ENCODE measurements at regions not wholly inside any gene's neighbourhood (a gene's known extent, or its start where the extent isn't known, plus 50 kb on each side); places are given as distances from the start of the nearest gene placed in this dataset.

DNA sequence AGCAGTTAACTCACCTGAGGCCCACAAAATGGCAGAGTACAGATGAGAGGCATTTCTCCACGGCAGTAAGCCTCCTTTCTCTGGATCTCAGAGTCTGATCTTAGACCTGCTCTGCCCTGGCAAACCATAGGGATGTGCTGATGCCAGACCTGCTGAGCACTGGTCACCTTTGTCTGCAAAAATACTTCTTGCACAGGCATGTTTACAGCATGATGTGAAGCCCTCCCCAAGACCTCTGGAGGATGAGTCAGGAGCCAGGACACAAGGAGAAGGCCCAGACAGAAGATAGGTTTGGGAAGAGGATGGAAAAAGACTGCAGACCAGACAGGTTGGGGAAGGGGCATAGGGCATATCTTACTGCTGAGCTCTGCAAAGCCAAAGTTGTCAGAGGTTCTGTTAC is 426.6 kb downstream of the PMP22 start:
- H3K9me3 ChIP-seq (ENCODE audit: low read length): peaks cover 2% of the 10 kb centered on the region
- no peaks in the 10 kb centered on the region for H3K36me3 ChIP-seq (ENCODE audit: insufficient read depth, low read length)
- H3K4me3 ChIP-seq (ENCODE audit: low read length): no peak overlapping the region
- H3K4me1 ChIP-seq (ENCODE audit: insufficient read depth, low read length): no peaks in the 10 kb centered on the region
- no peak overlapping the region for H2AFZ ChIP-seq (ENCODE audit: low read depth, low read length)
- H3K27me3 ChIP-seq (ENCODE audit: insufficient read depth, low read length): no peaks in the 10 kb centered on the region

DNA sequence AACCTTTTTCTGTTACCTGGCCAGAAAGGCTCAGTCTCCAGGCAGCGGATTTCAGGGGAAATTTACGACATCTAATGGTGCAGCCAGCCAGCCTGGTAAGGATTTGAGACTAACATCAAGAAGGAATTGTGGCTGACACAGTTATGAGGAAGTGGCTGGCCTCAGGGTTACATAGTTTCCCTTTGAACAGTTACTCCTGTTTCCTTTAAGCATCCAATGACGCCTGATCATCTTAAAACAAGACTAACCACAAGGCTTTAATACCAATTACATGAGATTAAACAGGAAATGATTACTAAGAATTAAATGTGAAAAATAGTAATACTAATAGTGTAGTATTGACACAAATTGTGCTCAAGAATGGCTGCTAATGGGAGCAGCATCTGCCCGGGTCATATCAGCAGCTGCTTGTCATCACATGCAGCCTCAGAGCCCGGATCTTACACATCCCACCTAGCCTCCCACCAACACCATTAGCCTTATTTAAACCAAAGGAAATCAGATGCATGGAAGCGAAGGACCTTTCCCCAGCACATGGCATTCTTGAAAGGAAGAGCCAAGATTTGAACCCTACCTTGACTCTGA is 431.8 kb downstream of the PMP22 start:
- H2AFZ ChIP-seq (ENCODE audit: low read depth, low read length): no peak overlapping the region
- no peak overlapping the region for H3K4me3 ChIP-seq (ENCODE audit: low read length)
- H3K9me3 ChIP-seq (ENCODE audit: low read length): peaks cover 2% of the 10 kb centered on the region
- H3K36me3 ChIP-seq (ENCODE audit: insufficient read depth, low read length): no peaks in the 10 kb centered on the region
- H3K27me3 ChIP-seq (ENCODE audit: insufficient read depth, low read length): no peaks in the 10 kb centered on the region
- peaks cover 7% of the 10 kb centered on the region for H3K4me1 ChIP-seq (ENCODE audit: insufficient read depth, low read length)

DNA sequence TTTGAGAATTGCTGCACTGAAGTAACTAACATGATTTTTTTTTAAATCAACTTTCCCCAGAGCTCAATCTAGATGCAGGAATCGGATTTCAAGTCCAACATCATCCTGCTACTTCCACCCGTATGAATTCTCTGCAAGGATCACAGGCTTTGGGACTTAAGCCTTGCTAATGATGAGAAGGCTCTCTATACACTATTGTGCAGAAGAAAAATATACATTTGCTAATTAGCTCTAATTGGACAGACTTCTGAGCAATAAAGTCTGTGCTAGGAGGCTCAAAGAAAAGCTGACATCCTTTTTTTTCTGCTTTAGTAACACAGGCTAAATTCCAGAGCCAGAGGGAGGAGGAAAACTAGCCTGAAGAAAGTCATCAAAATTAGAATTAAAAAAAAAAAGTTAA is 433.6 kb downstream of the PMP22 start:
- Histone ChIP-seq H2AFZ (ENCODE audit: low read depth, low read length) (no peak overlapping the region), H3K36me3 (ENCODE audit: insufficient read depth, low read length) (no peaks in the 10 kb centered on the region), H3K9me3 (ENCODE audit: low read length) (no peaks in the 10 kb centered on the region), H3K4me1 (ENCODE audit: insufficient read depth, low read length) (peaks cover 13% of the 10 kb centered on the region), H3K27me3 (ENCODE audit: insufficient read depth, low read length) (no peaks in the 10 kb centered on the region), H3K4me3 (ENCODE audit: low read length) (no peak overlapping the region)

- H3K9me3 ChIP-seq (ENCODE audit: low read length): no peaks in the 10 kb centered on the region
- no peaks in the 10 kb centered on the region for H3K36me3 ChIP-seq (ENCODE audit: insufficient read depth, low read length)
- no peak overlapping the region for H2AFZ ChIP-seq (ENCODE audit: low read depth, low read length)
- H3K27me3 ChIP-seq (ENCODE audit: insufficient read depth, low read length): no peaks in the 10 kb centered on the region
- H3K4me3 ChIP-seq (ENCODE audit: low read length): no peak overlapping the region
- peaks cover 22% of the 10 kb centered on the region for H3K4me1 ChIP-seq (ENCODE audit: insufficient read depth, low read length)
Measured at GRCh38 chr17:14827396-14827919, 437.7 kb downstream of the PMP22 start.

DNA sequence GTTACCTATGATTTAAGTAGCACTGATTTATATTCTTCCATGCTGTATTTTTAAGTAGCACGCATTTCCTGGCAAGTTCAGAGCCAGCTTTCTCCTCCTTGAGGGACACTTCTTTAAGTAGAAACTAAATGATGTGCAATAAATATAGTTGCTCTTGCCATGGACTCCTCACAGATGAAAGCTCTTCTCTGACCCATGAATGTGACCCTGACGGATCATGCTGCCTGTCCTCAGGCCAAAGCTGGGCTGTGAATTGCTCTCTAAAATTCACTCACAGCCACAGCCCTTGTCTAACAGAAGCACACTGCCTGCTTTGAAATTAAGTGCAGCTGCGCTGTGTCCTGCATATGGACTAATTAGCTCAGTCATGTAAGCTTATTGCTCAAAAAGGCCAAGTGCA is 438.8 kb downstream of the PMP22 start:
- Histone ChIP-seq H3K4me3 (ENCODE audit: low read length) (no peak overlapping the region), H2AFZ (ENCODE audit: low read depth, low read length) (peak overlapping the region; percentile 2), H3K27me3 (ENCODE audit: insufficient read depth, low read length) (no peaks in the 10 kb centered on the region), H3K36me3 (ENCODE audit: insufficient read depth, low read length) (no peaks in the 10 kb centered on the region), H3K4me1 (ENCODE audit: insufficient read depth, low read length) (peaks cover 18% of the 10 kb centered on the region), H3K9me3 (ENCODE audit: low read length) (no peaks in the 10 kb centered on the region)

- Histone ChIP-seq H3K4me1 (ENCODE audit: insufficient read depth, low read length) (no peaks in the 10 kb centered on the region), H3K27me3 (ENCODE audit: insufficient read depth, low read length) (no peaks in the 10 kb centered on the region), H2AFZ (ENCODE audit: low read depth, low read length) (no peak overlapping the region), H3K36me3 (ENCODE audit: insufficient read depth, low read length) (no peaks in the 10 kb centered on the region), H3K9me3 (ENCODE audit: low read length) (peaks cover 3% of the 10 kb centered on the region), H3K4me3 (ENCODE audit: low read length) (no peak overlapping the region)
Measured at GRCh38 chr17:14818469-14818868, 446.7 kb downstream of the PMP22 start.

DNA sequence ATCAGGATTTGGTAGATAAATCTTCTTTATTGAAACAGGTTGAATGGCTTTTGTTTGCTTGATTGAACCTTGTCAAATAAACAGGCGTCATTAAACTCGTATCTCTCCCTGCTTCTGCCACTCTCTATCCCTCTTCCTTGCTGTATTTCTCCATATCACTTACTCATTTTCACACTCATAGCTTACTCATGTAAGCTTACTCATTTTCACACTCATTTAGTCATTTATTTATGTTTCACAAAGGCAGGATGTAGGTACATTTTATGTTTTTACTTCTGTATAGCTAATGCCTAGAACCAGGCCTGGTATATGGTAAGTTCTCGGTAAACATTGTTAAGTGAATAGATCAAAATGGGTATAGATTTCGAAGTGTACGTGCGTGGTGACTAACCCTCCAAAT is 450.0 kb downstream of the PMP22 start:
- no peak overlapping the region for H3K4me3 ChIP-seq (ENCODE audit: low read length)
- H3K9me3 ChIP-seq (ENCODE audit: low read length): peaks cover 7% of the 10 kb centered on the region
- no peak overlapping the region for H2AFZ ChIP-seq (ENCODE audit: low read depth, low read length)
- no peaks in the 10 kb centered on the region for H3K4me1 ChIP-seq (ENCODE audit: insufficient read depth, low read length)
- H3K27me3 ChIP-seq (ENCODE audit: insufficient read depth, low read length): no peaks in the 10 kb centered on the region
- no peaks in the 10 kb centered on the region for H3K36me3 ChIP-seq (ENCODE audit: insufficient read depth, low read length)

DNA sequence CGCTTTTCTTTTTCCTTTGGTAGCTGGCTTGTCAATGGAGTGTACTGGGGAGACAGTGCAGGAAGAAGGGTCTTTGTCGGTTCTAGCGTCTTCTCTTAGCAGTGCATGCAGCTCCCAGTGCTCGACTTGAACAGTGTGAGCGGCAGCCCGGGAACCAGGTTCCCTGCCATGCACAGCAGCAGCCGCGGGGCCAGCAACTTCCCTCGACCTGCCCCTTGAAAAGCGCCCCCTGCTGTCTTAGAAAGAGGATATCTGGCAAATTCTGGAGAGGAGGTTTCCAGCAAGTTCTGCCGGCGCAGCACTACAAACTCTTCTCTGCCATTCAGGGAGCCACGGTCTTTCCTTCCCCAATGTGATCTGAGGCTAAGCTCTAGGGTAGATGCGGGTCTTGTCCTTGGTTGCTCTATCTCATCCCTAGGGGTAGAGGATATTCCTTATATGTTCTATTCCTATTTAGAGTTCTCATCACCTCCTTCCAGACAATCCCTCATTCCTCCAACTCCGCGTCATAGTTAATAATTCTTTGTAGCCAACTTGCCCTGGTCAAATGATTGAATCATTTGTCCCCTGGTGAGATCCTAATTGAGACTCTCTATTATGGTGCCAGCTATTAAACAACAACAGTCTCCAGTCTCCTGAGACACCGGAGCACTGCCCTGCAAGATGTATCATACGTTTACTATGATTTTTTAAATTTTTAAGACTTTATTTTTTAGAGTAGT is 451.3 kb downstream of the PMP22 start:
- Histone ChIP-seq H3K27me3 (ENCODE audit: insufficient read depth, low read length) (no peaks in the 10 kb centered on the region), H2AFZ (ENCODE audit: low read depth, low read length) (no peak overlapping the region), H3K4me1 (ENCODE audit: insufficient read depth, low read length) (no peaks in the 10 kb centered on the region), H3K4me3 (ENCODE audit: low read length) (no peak overlapping the region), H3K36me3 (ENCODE audit: insufficient read depth, low read length) (no peaks in the 10 kb centered on the region), H3K9me3 (ENCODE audit: low read length) (peaks cover 5% of the 10 kb centered on the region)

- peaks cover 7% of the 10 kb centered on the region for H3K9me3 ChIP-seq (ENCODE audit: low read length)
- H3K4me3 ChIP-seq (ENCODE audit: low read length): no peak overlapping the region
- no peaks in the 10 kb centered on the region for H3K36me3 ChIP-seq (ENCODE audit: insufficient read depth, low read length)
- no peaks in the 10 kb centered on the region for H3K27me3 ChIP-seq (ENCODE audit: insufficient read depth, low read length)
- H3K4me1 ChIP-seq (ENCODE audit: insufficient read depth, low read length): peaks cover 13% of the 10 kb centered on the region
- H2AFZ ChIP-seq (ENCODE audit: low read depth, low read length): no peak overlapping the region
Measured at GRCh38 chr17:14808425-14808824, 456.7 kb downstream of the PMP22 start.

- Histone ChIP-seq H3K36me3 (ENCODE audit: insufficient read depth, low read length) (no peaks in the 10 kb centered on the region), H3K9me3 (ENCODE audit: low read length) (peaks cover 4% of the 10 kb centered on the region), H2AFZ (ENCODE audit: low read depth, low read length) (no peak overlapping the region), H3K27me3 (ENCODE audit: insufficient read depth, low read length) (no peaks in the 10 kb centered on the region), H3K4me1 (ENCODE audit: insufficient read depth, low read length) (peaks cover 13% of the 10 kb centered on the region), H3K4me3 (ENCODE audit: low read length) (no peak overlapping the region)
Measured at GRCh38 chr17:14805348-14805747, 459.8 kb downstream of the PMP22 start.

DNA sequence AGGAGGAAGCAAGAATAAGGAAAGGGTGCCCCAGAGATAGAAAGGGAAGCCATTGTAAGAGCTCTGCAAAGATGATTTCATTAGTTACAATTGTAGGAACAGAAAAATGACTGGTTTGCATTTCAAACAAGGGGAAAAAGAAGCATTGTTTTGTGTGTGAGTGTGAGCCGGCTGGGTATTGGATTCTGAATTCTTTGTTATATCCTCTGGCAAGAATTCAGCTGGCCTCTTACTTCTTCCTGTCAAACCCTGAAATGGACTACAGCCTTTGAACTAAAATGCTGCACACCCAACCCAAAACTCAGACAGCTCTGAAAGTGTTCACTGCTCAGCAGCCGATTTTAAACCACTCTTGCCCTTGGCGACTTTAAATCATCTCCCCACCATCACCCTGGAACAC is 461.3 kb downstream of the PMP22 start:
- H2AFZ ChIP-seq (ENCODE audit: low read depth, low read length): peak overlapping the region; percentile 37
- no peak overlapping the region for H3K4me3 ChIP-seq (ENCODE audit: low read length)
- H3K36me3 ChIP-seq (ENCODE audit: insufficient read depth, low read length): no peaks in the 10 kb centered on the region
- H3K4me1 ChIP-seq (ENCODE audit: insufficient read depth, low read length): peaks cover 13% of the 10 kb centered on the region
- H3K27me3 ChIP-seq (ENCODE audit: insufficient read depth, low read length): no peaks in the 10 kb centered on the region
- peaks cover 4% of the 10 kb centered on the region for H3K9me3 ChIP-seq (ENCODE audit: low read length)

- Histone ChIP-seq H3K9me3 (ENCODE audit: low read length) (peaks cover 2% of the 10 kb centered on the region), H3K4me1 (ENCODE audit: insufficient read depth, low read length) (no peaks in the 10 kb centered on the region), H3K27me3 (ENCODE audit: insufficient read depth, low read length) (no peaks in the 10 kb centered on the region), H2AFZ (ENCODE audit: low read depth, low read length) (no peak overlapping the region), H3K36me3 (ENCODE audit: insufficient read depth, low read length) (no peaks in the 10 kb centered on the region), H3K4me3 (ENCODE audit: low read length) (no peak overlapping the region)
Measured at GRCh38 chr17:14797801-14798200, 467.3 kb downstream of the PMP22 start.

DNA sequence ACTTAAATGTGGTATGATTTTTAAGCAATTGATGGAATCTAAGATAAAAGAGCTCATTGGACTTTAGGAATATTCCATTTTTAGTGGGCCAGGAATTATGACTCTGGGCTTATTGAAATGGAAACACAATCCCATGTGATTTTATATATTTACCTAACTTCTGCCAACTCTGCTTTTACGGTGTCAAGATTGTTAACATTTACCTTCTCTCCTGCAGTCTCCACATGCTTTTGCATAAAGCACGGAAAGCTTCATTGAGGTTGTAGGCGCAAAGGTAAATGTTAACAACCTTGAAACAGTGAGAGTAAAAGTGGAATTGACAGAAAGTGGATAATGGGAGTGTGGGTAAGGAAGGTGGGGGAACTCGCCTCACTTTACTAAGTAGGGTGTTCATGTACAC is 468.1 kb downstream of the PMP22 start:
- H3K27me3 ChIP-seq (ENCODE audit: insufficient read depth, low read length): no peaks in the 10 kb centered on the region
- peaks cover 2% of the 10 kb centered on the region for H3K9me3 ChIP-seq (ENCODE audit: low read length)
- H3K36me3 ChIP-seq (ENCODE audit: insufficient read depth, low read length): no peaks in the 10 kb centered on the region
- no peak overlapping the region for H3K4me3 ChIP-seq (ENCODE audit: low read length)
- no peak overlapping the region for H2AFZ ChIP-seq (ENCODE audit: low read depth, low read length)
- H3K4me1 ChIP-seq (ENCODE audit: insufficient read depth, low read length): no peaks in the 10 kb centered on the region
